HG02610 (cell line): ENCODE measurements at regions not wholly inside any gene's neighbourhood (a gene's known extent, or its start where the extent isn't known, plus 50 kb on each side); places are given as distances from the start of the nearest gene placed in this dataset.
A peak's percentile ranks its signal among the peaks of the same experiment; 100 is the strongest.

Experiments
- ATAC-seq: cut with Tn5 transposase; IDR thresholded peaks from one replicate; pipeline ENCODE4 v1.9.1; 2021; ENCODE audit warnings: mild to moderate bottlenecking, moderate library complexity; ENCODE audit not compliant: unreplicated experiment

- ATAC-seq: peak; percentile 74
These were observed 330.8 kb downstream of the PTEN start for GRCh38 chr10:88194041-88194887.

- no peak for ATAC-seq
These were observed 331.5 kb downstream of the PTEN start for GRCh38 chr10:88194961-88195367.

- no peak for ATAC-seq
These were observed 332.4 kb downstream of the PTEN start for GRCh38 chr10:88195841-88196240.

GRCh38 chr10:88196291-88196690 lies 332.9 kb downstream of the PTEN start:
- ATAC-seq: no peak

GRCh38 chr10:88198023-88198422 lies 334.6 kb downstream of the PTEN start:
- no peak for ATAC-seq

GRCh38 chr10:88200312-88201032 lies 337.0 kb downstream of the PTEN start:
- no peak for ATAC-seq

- ATAC-seq: no peak
These were observed 342.5 kb downstream of the PTEN start for GRCh38 chr10:88205842-88206446.

GRCh38 chr10:88207121-88207546 lies 343.7 kb downstream of the PTEN start:
- no peak for ATAC-seq

- no peak for ATAC-seq
These were observed 345.8 kb downstream of the PTEN start for GRCh38 chr10:88209231-88209630.

GRCh38 chr10:88209837-88210561 lies 346.6 kb downstream of the PTEN start:
- ATAC-seq: no peak

GRCh38 chr10:88211230-88211629 lies 347.8 kb downstream of the PTEN start:
- no peak for ATAC-seq

- ATAC-seq: no peak
These were observed 348.6 kb downstream of the PTEN start for GRCh38 chr10:88212069-88212468.

- no peak for ATAC-seq
These were observed 349.7 kb downstream of the PTEN start for GRCh38 chr10:88213065-88213605.

- ATAC-seq: no peak
These were observed 353.6 kb downstream of the PTEN start for GRCh38 chr10:88216976-88217375.

- ATAC-seq: no peak
These were observed 354.9 kb downstream of the PTEN start for GRCh38 chr10:88218362-88218761.

- no peak for ATAC-seq
These were observed 356.3 kb downstream of the PTEN start for GRCh38 chr10:88219753-88220152.

- no peak for ATAC-seq
These were observed 357.9 kb downstream of the PTEN start for GRCh38 chr10:88221010-88221973.

GRCh38 chr10:88222881-88223280 lies 359.5 kb downstream of the PTEN start:
- no peak for ATAC-seq
